ENCODE measurements at regions not wholly inside any gene's neighbourhood (a gene's known extent, or its start where the extent isn't known, plus 50 kb on each side); places are given as distances from the start of the nearest gene placed in this dataset.

DNA sequence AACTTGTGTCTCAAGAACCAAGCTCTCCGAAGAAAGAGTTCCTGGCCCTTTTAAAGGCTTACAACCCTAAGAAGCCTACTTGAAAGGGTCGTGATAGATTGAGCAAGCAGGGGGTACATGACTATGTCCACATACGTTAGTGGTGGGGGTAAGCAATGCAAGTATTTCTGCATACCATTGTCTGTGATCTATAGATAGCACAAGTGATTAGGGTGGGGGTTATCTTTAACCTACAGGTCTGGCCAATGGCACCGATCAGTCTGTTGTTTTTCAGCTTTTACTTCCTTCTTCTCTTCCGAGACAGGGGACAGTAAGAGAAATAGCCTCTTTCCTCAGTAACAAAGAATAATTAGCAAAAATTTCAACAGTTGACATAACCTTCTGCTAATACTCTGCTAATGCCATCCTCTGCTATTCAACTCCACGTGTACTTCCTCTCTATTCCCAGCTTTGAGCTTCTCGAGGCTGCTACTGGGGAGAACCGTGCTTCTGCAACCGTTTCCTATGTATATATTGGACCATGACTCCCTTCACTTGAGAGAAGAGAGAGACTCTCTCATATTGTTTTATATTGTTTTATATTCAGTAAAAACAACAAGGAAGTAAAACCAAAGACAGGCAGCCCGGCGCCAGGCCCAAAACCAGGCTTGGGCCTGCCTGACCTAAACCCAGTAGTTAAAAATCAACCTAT is 727.7 kb upstream of the NCAM2 start:
- Histone ChIP-seq H3K36me3 (no peaks in the 10 kb centered on the region), H3K4me1 (no peaks in the 10 kb centered on the region), H3K27ac (no peak overlapping the region), H3K9me3 (no peaks in the 10 kb centered on the region), H3K27me3 (no peaks in the 10 kb centered on the region), H3K4me3 (no peak overlapping the region)
- DNase-seq (ENCODE audit: low spot score in 2 of 2), result no peak
- TF ChIP-seq, protein P1, sequence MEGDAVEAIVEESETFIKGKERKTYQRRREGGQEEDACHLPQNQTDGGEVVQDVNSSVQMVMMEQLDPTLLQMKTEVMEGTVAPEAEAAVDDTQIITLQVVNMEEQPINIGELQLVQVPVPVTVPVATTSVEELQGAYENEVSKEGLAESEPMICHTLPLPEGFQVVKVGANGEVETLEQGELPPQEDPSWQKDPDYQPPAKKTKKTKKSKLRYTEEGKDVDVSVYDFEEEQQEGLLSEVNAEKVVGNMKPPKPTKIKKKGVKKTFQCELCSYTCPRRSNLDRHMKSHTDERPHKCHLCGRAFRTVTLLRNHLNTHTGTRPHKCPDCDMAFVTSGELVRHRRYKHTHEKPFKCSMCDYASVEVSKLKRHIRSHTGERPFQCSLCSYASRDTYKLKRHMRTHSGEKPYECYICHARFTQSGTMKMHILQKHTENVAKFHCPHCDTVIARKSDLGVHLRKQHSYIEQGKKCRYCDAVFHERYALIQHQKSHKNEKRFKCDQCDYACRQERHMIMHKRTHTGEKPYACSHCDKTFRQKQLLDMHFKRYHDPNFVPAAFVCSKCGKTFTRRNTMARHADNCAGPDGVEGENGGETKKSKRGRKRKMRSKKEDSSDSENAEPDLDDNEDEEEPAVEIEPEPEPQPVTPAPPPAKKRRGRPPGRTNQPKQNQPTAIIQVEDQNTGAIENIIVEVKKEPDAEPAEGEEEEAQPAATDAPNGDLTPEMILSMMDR (IDR thresholded peaks at IDR 0.05), result no peak
- intact Hi-C loops (cut with DNase I), result no loop called here

DNA sequence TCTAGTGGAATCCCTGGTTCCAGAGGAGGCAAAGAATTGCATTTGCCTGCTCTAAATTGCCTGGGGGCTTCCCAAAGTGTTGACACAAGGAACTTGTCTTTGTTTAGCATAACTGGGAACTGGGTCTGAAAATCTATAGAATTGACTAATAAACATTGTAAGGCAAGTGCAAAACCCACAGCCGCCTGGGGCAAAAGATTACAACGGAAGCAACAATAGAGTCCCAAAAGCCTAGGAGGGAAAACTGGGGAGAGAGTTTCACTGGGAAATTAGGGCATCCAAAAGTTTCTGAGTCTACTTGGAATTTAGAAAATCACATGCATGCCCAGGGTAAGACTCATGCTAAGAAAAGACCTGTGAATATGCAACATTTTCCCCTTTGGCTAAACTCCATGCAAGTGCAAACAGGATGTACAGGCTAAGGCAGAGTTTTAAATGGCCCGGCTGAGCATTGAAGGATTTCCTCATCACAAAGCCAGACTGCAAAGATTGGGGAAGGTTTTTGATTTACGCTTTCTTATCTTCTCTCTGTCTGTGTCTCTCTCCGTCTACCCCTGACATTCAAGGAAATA is 725.3 kb upstream of the NCAM2 start:
- no peak for DNase-seq (ENCODE audit: low spot score in 2 of 2)
- H3K4me3 ChIP-seq, result no peak overlapping the region
- intact Hi-C loops (cut with DNase I), result no loop called here
- no peaks in the 10 kb centered on the region for H3K4me1 ChIP-seq
- no peak overlapping the region for H3K27ac ChIP-seq
- TF ChIP-seq, protein P1 (IDR thresholded peaks at IDR 0.05), result no peak
- no peaks in the 10 kb centered on the region for H3K36me3 ChIP-seq
- no peaks in the 10 kb centered on the region for H3K9me3 ChIP-seq
- no peaks in the 10 kb centered on the region for H3K27me3 ChIP-seq

DNA sequence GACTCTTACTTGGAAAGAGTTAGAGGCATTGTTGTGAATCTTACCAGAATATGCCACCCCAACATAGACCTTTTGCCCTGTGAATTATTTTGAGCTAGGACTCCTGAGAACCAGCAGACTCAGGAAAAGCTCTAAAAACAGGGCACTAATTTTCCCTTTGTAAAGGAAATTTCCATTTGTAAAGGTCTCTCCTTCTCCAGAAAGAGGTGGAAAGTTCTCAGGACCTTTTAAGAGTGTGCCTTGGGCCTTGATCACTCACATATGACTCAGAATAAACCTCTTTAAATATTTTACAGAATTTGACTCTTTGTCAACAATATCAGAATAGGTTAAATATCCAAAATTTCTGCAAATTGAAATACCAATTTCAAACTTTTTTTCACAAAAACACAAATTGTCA is 721.8 kb upstream of the NCAM2 start:
- TF ChIP-seq, protein P1 (IDR thresholded peaks at IDR 0.05), result no peak
- intact Hi-C loops (cut with DNase I), result no loop called here
- H3K36me3 ChIP-seq, result no peaks in the 10 kb centered on the region
- no peaks in the 10 kb centered on the region for H3K9me3 ChIP-seq
- no peak overlapping the region for H3K4me3 ChIP-seq
- H3K27ac ChIP-seq, result no peak overlapping the region
- no peak for DNase-seq (ENCODE audit: low spot score in 2 of 2)
- H3K4me1 ChIP-seq, result no peaks in the 10 kb centered on the region
- no peaks in the 10 kb centered on the region for H3K27me3 ChIP-seq

DNA sequence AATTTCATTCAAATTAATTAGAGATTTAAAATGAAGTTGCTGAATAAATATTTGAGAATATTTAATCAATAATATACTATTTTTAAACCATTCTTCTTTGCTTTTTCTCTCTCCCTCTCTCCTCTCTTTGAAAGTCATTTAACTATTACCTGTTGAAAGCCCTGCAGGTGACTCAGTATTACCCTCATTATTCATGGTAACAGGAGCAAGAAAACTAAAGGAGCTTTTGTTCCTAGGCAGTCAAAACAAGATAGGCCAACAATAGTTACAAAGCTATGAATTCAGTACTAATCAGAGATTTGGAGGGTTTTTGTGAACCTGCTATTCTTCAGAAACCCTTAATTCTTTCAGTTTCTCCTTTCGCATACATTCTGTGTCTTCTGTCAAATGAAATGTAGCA is 721.3 kb upstream of the NCAM2 start:
- Histone ChIP-seq H3K36me3 (no peaks in the 10 kb centered on the region), H3K4me3 (no peak overlapping the region), H3K4me1 (no peaks in the 10 kb centered on the region), H3K9me3 (no peaks in the 10 kb centered on the region), H3K27me3 (no peaks in the 10 kb centered on the region), H3K27ac (no peak overlapping the region)
- intact Hi-C loops (cut with DNase I), result no loop called here
- TF ChIP-seq, protein P1 (IDR thresholded peaks at IDR 0.05), result no peak
- no peak for DNase-seq (ENCODE audit: low spot score in 2 of 2)

DNA sequence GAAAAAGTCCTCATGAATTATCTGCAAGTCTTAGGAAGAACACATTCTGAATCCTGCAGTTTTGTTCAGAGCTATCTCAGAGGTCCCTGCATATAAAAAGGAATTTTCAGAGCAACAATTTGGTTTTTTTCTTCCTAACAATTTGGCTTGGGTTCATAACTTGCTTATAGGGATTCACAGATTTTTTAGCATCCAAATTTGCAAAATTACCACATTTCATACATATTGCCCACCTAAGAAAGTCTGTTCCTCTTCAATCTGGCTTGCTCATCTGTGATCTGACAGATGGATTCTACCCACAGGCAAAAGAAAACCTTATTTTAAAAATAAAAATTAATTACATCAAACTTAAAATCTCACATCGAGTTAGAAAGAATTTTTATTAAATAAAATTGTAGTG is 714.4 kb upstream of the NCAM2 start:
- no peaks in the 10 kb centered on the region for H3K36me3 ChIP-seq
- no peak for DNase-seq (ENCODE audit: low spot score in 2 of 2)
- no peak overlapping the region for H3K4me3 ChIP-seq
- H3K4me1 ChIP-seq, result no peaks in the 10 kb centered on the region
- no peaks in the 10 kb centered on the region for H3K27me3 ChIP-seq
- no peak overlapping the region for H3K27ac ChIP-seq
- intact Hi-C loops (cut with DNase I), result no loop called here
- TF ChIP-seq, protein P1 (IDR thresholded peaks at IDR 0.05), result no peak
- H3K9me3 ChIP-seq, result no peaks in the 10 kb centered on the region
